Pulmonary artery endothelial cell (primary cell): ENCODE measurements at regions not wholly inside any gene's neighbourhood (a gene's known extent, or its start where the extent isn't known, plus 50 kb on each side); places are given as distances from the start of the nearest gene placed in this dataset.
"Not testable (repeated sequence)": the region's sequence is repeated elsewhere in the genome, so short reads cannot be mapped to it uniquely, and the experiment has no call there.

ENCODE experiments used
- DNase-seq: peaks from one replicate; pipeline ENCODE4 v3.0.0-alpha.2; 2011; ENCODE audit warnings: low read depth, low spot score

GRCh38 chr7:115561335-115562110 is 469.0 kb downstream of the TFEC start:
- DNase-seq: no peak

- no peak for DNase-seq
Measured at GRCh38 chr7:115559877-115560276, 470.7 kb downstream of the TFEC start.

- no peak for DNase-seq
Measured at GRCh38 chr7:115558161-115558560, 472.4 kb downstream of the TFEC start.

GRCh38 chr7:115557296-115557695 is 473.3 kb downstream of the TFEC start:
- DNase-seq: not testable (repeated sequence)

- DNase-seq: no peak
Measured at GRCh38 chr7:115552766-115553165, 477.8 kb downstream of the TFEC start.

GRCh38 chr7:115549910-115550309 is 480.7 kb downstream of the TFEC start:
- no peak for DNase-seq

- no peak for DNase-seq
Measured at GRCh38 chr7:115548756-115549155, 481.8 kb downstream of the TFEC start.

GRCh38 chr7:115546790-115547189 is 483.8 kb downstream of the TFEC start:
- no peak for DNase-seq

GRCh38 chr7:115533785-115534184 is 496.8 kb downstream of the TFEC start:
- DNase-seq: no peak

- DNase-seq: no peak
Measured at GRCh38 chr7:115526278-115526677, 504.3 kb downstream of the TFEC start.

- no peak for DNase-seq
Measured at GRCh38 chr7:115522174-115522573, 508.4 kb downstream of the TFEC start.

- DNase-seq: no peak
Measured at GRCh38 chr7:115516341-115516740, 514.2 kb downstream of the TFEC start.

- DNase-seq: no peak
Measured at GRCh38 chr7:115511330-115511729, 519.2 kb downstream of the TFEC start.

GRCh38 chr7:115505136-115505535 is 525.4 kb downstream of the TFEC start:
- no peak for DNase-seq

- DNase-seq: no peak
Measured at GRCh38 chr7:115499956-115500355, 530.6 kb downstream of the TFEC start.

GRCh38 chr7:115496006-115496405 is 534.6 kb downstream of the TFEC start:
- DNase-seq: no peak

- DNase-seq: no peak
Measured at GRCh38 chr7:115494529-115495147, 535.9 kb downstream of the TFEC start.

- DNase-seq: no peak
Measured at GRCh38 chr7:115493381-115493780, 537.2 kb downstream of the TFEC start.

GRCh38 chr7:115491744-115492380 is 538.7 kb downstream of the TFEC start:
- no peak for DNase-seq

- no peak for DNase-seq
Measured at GRCh38 chr7:115479448-115479847, 551.1 kb downstream of the TFEC start.

- DNase-seq: no peak
Measured at GRCh38 chr7:115478426-115478825, 552.1 kb downstream of the TFEC start.

GRCh38 chr7:115477193-115477651 is 553.3 kb downstream of the TFEC start:
- DNase-seq: no peak
